ENCODE measurements at regions not wholly inside any gene's neighbourhood (a gene's known extent, or its start where the extent isn't known, plus 50 kb on each side); places are given as distances from the start of the nearest gene placed in this dataset.
"Not testable (repeated sequence)": the region's sequence is repeated elsewhere in the genome, so short reads cannot be mapped to it uniquely, and the experiment has no call there.

- peak; percentile 43 for DNase-seq (ENCODE audit: missing footprints)
- no peak for ATAC-seq
Observed at GRCh38 chr12:34405286-34406227, 383.3 kb downstream of the ALG10 start.

GRCh38 chr12:34406228-34406995 is 384.1 kb downstream of the ALG10 start:
- no peak for DNase-seq (ENCODE audit: missing footprints)
- no peak for ATAC-seq
- intact Hi-C loops (cut with DNase I): no loop called here

More at GRCh38 chr12:34405286-34406227, 383.3 kb downstream of the ALG10 start:
- intact Hi-C loops (cut with DNase I): no loop called here

- ATAC-seq (no peak), DNase-seq (ENCODE audit: missing footprints) (peak; percentile 47)
- intact Hi-C loops (cut with DNase I): no loop called here
Observed at GRCh38 chr12:34406996-34407300, 384.7 kb downstream of the ALG10 start.

GRCh38 chr12:34407813-34408212 is 385.5 kb downstream of the ALG10 start:
- intact Hi-C loops (cut with DNase I): no loop called here
- ATAC-seq: no peak
- DNase-seq (ENCODE audit: missing footprints): no peak

- ATAC-seq; DNase-seq (ENCODE audit: missing footprints); intact Hi-C loops (cut with DNase I): not testable (repeated sequence)
Observed at GRCh38 chr12:34431509-34431908, 409.2 kb downstream of the ALG10 start.

Measured in Right ventricle myocardium inferior (tissue), 1 donor.